GM12873 (cell line): ENCODE measurements at regions not wholly inside any gene's neighbourhood (a gene's known extent, or its start where the extent isn't known, plus 50 kb on each side); places are given as distances from the start of the nearest gene placed in this dataset.

Experiments used
- TF ChIP-seq, protein P1 (sequence below): IDR thresholded peaks from 2 replicates; pipeline ENCODE4 v1.5.1; 2012; ENCODE audit warnings: low read depth, mild to moderate bottlenecking, moderate library complexity, low read length, control low read depth; ENCODE audit not compliant: insufficient read depth; ENCODE audit errors: missing control alignments

DNA sequence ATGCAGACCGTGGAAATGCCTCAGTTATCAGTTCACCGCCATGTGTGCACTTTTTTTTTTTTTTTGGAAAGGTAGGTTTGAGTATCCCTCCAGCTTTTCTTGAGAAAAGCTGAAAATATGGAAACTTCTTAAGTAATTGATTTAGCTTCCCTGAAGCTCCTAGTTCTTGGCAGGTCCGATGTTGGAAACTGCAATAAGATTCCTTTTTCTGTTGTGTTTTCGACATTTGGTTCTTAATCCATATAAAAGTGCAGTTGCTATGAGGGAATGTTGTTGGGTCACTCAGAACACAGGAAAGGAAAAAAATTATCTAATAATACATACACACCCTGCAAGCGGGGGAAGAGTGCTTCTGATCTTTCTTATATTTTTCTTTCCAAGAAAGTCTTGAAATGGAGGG lies 665.2 kb downstream of the INHBA start:
- TF ChIP-seq, protein P1, sequence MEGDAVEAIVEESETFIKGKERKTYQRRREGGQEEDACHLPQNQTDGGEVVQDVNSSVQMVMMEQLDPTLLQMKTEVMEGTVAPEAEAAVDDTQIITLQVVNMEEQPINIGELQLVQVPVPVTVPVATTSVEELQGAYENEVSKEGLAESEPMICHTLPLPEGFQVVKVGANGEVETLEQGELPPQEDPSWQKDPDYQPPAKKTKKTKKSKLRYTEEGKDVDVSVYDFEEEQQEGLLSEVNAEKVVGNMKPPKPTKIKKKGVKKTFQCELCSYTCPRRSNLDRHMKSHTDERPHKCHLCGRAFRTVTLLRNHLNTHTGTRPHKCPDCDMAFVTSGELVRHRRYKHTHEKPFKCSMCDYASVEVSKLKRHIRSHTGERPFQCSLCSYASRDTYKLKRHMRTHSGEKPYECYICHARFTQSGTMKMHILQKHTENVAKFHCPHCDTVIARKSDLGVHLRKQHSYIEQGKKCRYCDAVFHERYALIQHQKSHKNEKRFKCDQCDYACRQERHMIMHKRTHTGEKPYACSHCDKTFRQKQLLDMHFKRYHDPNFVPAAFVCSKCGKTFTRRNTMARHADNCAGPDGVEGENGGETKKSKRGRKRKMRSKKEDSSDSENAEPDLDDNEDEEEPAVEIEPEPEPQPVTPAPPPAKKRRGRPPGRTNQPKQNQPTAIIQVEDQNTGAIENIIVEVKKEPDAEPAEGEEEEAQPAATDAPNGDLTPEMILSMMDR = no peak

GRCh38 chr7:41035794-41036193 lies 667.1 kb downstream of the INHBA start:
- TF ChIP-seq, protein P1 = no peak

GRCh38 chr7:41033500-41033899 lies 669.4 kb downstream of the INHBA start:
- TF ChIP-seq, protein P1 = no peak

GRCh38 chr7:41030673-41031072 lies 672.2 kb downstream of the INHBA start:
- TF ChIP-seq, protein P1 = no peak

- TF ChIP-seq, protein P1 = no peak
These were observed 673.8 kb downstream of the INHBA start for GRCh38 chr7:41029072-41029499.

DNA sequence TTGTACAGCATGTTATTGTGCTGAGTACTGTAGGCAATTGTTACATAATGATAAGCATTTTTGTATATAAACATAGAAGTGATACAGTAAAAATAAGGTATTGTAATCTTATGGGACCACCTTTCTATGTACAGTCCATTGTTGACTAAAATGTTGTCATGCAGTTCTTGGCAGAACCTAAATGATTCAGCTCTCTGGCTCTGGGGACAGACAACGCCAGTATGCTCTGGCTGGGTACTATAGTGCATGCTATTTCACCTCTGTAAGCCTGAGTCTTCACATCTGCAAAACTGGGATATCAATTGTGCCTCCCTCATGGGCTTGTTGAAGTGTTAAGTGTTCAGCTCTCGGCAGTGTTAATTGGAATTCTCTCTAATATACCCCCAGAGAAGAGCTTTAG lies 674.3 kb downstream of the INHBA start:
- TF ChIP-seq, protein P1 = no peak

DNA sequence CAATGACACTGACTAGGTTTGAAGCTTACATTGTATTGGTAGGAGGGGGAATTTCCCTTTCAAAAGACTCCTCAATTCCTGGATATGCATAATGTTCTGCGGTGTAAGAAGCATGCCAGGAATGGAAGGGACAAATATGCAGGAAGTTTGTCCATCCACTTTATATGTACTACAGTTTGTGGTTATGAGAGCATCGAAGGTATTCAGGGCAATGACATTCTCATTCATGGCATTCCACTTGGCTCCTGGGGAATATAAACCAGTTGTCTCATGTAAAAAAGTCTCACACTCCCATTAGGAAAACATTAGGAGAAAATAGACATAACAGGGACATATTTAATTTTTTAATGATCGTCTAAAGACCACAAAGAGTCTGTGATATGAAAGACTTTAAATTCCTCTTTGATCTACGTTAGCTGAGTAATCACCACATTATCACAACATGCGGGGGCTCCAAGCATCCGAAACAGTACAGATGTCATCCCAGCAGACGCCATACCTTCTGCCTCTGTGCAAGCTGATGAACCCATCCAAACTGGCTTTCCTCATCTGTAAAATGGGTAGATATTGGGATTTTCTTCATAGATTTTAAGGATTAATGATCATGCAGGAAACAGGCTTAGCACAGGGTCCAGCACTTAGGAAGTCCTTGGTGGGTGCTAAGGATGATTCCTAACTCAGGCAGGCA lies 675.3 kb downstream of the INHBA start:
- TF ChIP-seq, protein P1 = no peak

DNA sequence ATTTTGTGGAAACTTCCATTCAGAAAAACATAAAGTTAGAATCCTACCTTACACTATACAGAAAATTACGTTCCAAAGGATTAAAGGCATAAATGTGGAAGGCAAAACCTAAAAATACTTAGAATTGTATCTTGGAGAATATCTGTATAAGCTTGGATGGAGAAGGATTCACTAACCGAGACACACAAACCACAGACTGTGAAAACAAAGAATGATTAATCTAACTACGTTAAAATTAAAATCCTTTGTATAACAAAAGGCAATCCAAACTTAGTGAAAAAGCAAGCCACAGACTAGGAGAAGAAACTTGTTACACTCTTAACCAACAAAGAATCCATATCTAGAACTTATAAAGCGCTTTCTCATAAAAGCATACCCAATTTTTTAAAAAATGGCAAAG lies 678.8 kb downstream of the INHBA start:
- TF ChIP-seq, protein P1 = no peak
